HG03196 (cell line): ENCODE measurements at regions not wholly inside any gene's neighbourhood (a gene's known extent, or its start where the extent isn't known, plus 50 kb on each side); places are given as distances from the start of the nearest gene placed in this dataset.
"Not testable (repeated sequence)": the region's sequence is repeated elsewhere in the genome, so short reads cannot be mapped to it uniquely, and the experiment has no call there.

ENCODE experiments used
- ATAC-seq: cut with Tn5 transposase; IDR thresholded peaks from one replicate; pipeline ENCODE4 v1.9.1; 2021; ENCODE audit not compliant: unreplicated experiment

DNA sequence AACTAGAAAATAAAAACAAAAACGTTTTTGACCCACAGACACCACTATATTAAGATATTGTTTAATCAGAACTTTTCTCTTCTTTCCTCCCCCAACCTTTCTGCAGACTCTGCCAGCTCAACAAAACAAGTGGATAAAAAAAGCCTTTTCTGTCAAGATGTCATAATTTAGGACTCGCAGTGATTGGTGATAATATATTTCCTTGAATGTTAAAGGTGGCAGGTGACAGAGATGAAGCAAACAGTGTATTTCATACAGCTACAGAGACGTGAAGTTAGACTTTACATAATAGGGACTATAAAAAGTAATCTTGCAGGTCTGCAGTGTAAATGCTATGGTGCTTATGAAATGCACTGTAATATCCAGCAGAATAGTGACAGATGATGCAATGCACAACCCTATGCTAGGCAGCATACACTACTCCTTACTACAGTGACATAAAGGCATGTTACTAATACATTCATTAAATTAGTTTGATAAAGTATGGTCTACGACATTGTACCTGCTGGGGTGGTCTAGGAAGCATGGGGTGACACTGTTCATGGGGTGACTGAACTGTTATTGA, 326.7 kb upstream of the GRAMD2B start:
- no peak for ATAC-seq

DNA sequence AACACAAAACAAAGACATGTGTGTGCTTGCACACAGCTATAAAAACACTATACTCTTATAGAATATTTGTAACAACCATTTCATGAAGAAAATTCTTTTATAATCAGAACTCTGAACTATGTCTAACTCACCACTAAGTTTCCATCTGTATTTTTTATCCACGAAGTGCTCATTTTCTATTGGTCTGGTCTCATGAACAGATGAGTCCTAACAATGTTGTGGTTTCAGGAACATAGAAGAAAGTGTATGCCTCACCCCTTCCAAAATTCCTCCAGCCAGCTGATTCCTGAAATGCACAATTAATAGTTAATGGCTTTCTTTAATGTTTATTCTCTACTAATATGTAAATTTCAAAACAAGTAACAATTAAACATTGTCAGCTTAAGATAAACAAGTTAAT, 325.3 kb upstream of the GRAMD2B start:
- ATAC-seq, result no peak

DNA sequence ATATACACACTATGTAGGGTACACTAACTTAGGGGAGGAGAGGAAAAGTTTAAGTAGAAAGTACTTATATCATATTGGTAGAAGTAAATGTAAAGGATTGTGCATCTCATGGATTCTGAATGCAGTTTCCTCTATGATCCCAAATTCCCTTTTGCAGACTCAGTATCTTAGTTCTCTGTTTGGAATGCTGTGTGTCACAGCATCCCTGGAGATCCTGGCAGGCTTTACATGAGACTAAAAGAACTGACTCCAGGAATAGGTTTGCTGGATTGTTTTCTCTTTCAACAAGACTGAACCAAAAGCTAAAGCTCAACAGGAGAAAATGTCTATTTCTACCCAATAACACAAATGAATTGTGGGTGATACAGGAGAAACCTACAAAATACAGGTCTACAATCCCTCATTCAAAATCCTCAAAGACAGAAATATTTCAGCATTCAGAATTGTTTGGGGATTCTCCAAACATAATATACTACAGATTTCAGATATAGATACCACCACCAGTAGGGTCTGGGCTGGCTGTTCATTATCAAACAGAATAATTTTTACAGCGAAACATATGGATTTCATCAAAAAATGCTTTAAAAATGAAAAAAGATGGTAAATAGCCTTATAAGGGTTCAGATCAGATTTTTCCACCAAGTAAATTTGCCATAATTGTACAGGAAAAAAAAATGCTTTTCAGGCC, 324.7 kb upstream of the GRAMD2B start:
- ATAC-seq, result no peak

- ATAC-seq, result no peak
These were observed 324.1 kb upstream of the GRAMD2B start for GRCh38 chr5:126099077-126099476.

- ATAC-seq, result no peak
These were observed 322.4 kb upstream of the GRAMD2B start for GRCh38 chr5:126100767-126101166.

DNA sequence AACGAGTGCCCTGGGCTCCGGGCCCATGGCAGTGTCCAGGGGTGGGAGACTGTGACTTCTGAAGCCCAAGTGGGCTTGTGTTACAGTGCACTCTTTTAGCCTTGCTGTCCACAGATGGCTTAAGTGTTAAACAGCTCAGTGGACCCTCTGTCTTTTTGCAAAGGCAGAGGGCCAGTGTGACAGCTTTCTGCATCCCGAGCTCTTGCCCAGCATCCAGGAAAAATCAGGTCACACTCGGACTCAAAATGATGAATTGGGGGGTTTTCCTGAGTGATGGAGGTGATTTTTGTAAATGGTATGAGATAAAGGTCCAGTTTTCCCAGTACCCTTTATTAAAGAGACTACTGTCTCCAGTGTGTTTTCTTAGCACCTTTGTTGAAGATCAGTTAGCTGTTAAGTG, 321.3 kb upstream of the GRAMD2B start:
- ATAC-seq, result no peak

GRCh38 chr5:126103050-126103449, 320.2 kb upstream of the GRAMD2B start:
- no peak for ATAC-seq

DNA sequence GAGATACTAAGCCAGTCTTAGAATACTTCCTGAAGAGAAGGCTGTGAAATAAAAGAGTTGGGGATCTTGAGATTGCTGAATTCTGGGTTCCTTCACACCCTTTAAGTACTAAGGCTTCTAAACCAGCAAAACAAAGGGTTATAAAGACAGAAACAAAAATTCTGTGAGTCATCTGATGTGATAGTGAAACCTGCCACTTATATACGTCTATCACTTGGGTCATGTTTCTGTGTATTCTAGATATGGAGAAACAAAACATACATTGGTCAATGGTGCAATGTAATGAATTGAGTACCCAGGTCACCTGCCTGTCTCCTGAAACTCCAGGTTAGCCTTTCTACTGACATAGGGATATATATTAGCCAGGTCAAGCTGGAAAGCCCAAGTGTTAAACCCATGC, 319.3 kb upstream of the GRAMD2B start:
- no peak for ATAC-seq

- ATAC-seq, result no peak
These were observed 318.9 kb upstream of the GRAMD2B start for GRCh38 chr5:126104341-126104740.

- ATAC-seq, result no peak
These were observed 318.3 kb upstream of the GRAMD2B start for GRCh38 chr5:126104951-126105350.

- ATAC-seq, result no peak
These were observed 317.2 kb upstream of the GRAMD2B start for GRCh38 chr5:126106029-126106428.

DNA sequence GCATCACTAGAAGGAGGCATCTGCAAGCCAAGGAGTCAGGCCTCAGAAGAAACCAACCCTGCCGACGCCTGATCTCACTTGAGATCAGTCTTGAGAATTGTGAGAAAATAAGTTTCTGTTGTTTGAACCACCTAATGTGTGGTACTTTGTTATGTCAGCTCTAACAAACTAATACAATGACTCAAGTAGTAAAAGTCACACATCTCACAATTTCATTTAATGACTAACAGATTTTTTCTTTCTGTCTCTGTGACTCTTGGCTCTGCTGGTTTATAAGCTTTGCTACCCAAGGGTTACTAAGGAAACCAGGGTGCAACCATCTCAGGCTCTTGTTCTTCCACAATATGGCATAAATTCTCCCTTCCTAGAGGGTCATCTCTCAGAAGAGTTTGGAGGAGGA, 315.8 kb upstream of the GRAMD2B start:
- ATAC-seq, result no peak

- no peak for ATAC-seq
These were observed 314.7 kb upstream of the GRAMD2B start for GRCh38 chr5:126108470-126108869.

- no peak for ATAC-seq
These were observed 308.1 kb upstream of the GRAMD2B start for GRCh38 chr5:126115059-126115629.

GRCh38 chr5:126117044-126117443, 306.2 kb upstream of the GRAMD2B start:
- ATAC-seq, result no peak

DNA sequence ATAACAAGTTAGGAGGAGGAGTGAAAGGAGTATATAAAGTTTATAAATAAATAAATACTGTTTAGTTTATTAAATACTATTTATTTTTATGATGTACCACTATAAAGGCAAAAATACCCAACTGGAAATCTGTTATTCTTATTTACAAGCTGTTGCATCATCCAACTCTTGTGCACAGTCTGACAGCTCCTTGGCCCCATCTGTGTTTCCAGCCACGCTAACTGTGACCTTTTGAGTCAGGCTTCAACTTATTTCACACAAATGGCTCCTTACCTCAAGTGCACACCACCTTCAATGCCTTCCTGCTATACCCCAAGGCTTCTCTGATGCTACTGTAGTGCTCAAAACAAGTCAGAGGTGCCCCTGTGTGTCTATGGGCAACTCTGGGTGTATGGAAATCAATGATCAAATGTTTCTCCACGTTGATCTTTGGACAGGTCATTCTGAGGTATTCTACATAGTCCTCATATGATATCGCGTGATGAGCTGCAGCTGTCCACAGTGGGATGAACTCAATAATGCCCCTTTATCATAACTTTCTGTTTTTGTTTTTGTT, 303.2 kb upstream of the GRAMD2B start:
- no peak for ATAC-seq

DNA sequence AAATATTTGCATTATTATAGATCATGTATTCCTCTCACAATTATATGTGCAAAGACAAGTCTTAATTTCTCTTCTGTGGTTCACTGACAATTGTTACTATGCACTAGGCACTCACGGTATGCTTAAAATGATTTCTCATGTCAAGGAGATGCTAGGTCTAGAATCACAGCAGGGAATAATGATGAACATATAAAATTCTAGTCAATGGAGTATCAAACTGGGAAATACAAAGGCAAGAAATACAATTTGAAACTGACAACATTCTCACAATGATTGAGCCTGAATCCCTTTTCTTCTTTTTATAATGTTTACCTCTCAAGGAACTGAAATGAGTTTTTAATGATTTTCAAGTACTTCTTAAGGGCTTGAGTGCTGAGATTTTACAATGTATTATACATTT, 302.3 kb upstream of the GRAMD2B start:
- ATAC-seq, result no peak

GRCh38 chr5:126122942-126123341, 300.3 kb upstream of the GRAMD2B start:
- no peak for ATAC-seq

GRCh38 chr5:126124706-126125345, 298.4 kb upstream of the GRAMD2B start:
- no peak for ATAC-seq

GRCh38 chr5:126125407-126125806, 297.8 kb upstream of the GRAMD2B start:
- no peak for ATAC-seq

DNA sequence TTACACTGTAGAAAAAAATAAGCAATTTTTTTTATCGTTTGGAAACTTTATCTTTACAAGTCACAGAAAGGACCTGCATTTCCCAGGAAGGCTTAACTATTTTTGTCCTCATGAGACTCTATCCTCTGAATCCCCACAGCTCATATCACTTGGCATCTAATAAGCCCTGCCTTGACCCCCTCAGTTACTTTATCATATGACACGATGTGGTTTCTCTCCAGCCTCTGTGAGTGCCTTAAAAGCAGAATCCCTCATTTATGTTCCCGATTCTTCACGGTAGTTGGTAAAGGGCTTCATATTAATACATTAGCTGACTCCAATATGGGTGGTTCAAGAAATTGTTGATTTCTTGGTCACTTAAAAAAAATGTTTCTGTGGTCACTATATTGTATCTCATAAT, 296.6 kb upstream of the GRAMD2B start:
- no peak for ATAC-seq

DNA sequence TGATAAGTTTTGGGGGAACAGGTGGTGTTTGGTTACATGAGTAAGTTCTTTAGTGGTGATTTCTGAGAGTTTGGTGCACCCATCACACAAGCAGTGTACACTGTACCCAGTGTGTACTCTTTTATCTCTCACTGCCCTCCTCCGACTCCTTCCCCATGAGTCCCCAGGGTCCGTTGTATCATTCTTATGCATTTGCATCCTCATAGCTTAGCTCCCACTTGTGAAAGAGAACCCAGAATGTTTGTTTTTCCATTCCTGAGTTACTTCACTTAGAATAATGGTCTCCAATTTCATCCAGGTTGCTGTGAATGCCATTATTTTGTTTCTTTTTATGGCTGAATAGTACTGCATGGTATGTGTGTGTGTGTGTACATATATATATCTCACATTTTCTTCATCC, 295.8 kb upstream of the GRAMD2B start:
- ATAC-seq, result not testable (repeated sequence)
